Stimulated activated CD8-positive, alpha-beta memory T cell treated with anti-CD3 and anti-CD28 coated beads, Interleukin-4, amount 100 ng/mL, for 48 hours (primary cell): ENCODE measurements at regions not wholly inside any gene's neighbourhood (a gene's known extent, or its start where the extent isn't known, plus 50 kb on each side); places are given as distances from the start of the nearest gene placed in this dataset.

ENCODE experiments used
- DNase-seq: peaks from one replicate; pipeline ENCODE4 v3.0.0-alpha.2; 2020

DNA sequence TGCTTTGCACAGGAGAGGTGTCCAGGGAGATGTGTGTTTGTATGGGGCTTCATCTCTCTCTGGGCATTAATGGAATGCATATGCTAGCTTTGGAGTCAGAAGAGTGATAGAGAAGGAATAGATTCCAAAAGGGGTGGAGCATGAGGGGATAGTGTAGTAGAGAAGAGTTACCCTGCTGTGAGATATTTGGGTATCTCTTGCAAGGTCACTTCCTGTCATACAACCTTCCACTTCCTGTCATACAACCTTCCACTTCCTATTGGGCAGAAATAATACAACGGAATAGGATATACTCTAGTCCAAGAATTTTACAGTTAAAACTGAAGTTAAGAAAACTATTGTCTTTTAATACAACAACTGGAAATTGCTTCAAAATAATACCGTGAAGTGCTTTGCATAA is 351.8 kb upstream of the FMN2 start:
- DNase-seq = no peak

DNA sequence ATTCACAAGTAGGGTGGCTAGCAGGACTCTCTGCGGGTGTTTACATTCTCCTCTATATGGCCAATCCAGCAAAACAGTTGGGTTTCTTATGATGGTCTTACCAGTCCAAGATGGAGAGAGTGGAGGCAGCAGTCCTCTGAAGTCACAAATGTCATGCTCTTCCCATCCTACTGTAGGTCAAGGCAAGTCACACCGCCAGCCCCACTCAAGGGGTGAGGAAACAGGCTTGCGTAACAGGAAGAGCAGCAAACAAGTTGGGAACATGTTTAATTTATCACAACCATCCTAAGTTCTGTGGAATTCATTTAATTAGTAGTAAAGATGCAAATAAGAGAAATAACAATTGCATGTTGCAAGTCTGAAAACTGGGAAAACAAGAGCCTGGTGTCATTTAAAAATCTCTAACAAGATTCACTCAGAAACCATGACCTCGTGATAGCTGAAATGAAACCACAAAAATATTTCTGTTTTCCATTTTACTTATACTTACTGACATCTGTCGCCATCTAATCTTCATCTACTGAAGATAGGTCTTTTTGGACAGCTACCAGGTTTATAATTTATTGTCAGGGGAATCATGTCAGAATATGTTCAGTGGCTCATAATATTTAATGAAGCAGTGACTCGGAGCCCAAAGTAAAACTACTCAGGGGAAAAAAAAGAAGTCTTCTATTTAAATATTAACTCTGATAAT is 349.1 kb upstream of the FMN2 start:
- no peak for DNase-seq

DNA sequence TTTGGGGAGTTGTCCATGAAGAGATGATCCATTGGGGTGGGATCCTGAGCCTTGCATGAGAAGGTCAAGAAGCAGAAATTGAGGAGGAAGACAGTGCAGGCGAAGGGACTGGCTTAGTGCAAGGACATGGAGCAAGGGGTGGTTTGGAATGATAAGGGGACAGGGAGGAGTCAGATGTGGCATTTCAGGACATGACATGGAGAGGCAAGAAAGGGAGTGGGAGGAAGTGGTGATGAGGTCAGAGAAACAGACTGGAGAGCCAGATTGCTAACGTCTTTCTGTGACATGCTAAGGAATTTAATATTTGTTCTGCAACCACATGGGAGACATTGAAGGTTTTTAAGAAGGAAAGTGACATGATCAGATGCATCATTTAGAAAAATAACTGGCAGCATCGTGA is 346.8 kb upstream of the FMN2 start:
- no peak for DNase-seq

DNA sequence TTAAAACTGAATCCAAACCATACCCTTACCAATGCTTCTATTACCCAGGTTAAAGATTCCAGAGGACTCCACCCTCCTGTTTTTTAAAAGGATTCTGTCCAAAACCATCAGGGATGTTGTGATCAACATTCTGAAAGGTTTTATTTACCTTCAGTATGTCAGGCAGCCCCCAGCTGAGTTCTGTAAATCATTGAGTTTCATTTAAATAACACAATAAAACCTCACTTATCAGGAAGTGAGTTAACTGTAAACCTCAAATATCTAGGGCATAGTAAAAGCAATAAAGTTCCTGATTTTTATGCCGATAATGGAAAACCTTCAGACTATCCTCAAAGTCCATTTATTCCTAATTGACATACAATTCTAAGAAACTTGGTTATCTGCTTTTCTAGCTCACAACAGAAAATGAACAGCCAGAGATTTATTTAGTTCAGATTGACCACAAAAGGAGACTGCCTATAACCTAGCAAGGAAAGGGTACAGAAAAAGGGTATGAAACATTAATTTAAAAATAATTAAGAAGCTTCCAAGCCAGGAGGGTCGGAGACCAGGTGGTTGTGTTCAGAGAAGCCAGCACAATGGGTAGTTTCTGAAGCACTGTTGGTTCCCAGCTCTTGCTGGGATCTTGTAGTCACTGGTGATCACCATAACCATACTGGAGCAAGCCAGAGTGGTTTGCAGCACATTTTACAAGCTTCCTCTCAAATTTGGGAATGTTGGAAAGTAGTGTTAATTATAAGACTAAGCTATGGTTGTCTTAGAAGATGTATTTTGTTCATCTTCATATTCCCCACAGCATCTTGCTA is 336.4 kb upstream of the FMN2 start:
- DNase-seq = no peak

DNA sequence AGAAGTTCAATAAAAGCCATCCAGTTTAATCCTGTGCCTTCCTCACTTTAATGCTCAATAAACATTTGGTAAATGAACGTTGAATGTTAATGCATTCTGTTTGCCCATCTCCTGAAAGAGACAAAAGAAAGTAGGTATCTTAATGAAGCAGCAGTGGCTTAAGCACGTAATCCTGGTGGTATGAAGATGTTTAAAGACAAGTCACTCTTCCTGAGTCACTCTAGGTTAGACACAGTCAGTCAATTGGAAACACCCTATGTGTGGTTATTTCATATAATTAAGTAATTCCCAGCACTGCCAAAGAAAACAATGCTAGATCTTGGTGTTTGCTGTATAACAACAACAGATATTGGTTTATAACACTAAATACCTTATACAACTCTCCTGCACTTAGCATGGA is 334.0 kb upstream of the FMN2 start:
- no peak for DNase-seq

DNA sequence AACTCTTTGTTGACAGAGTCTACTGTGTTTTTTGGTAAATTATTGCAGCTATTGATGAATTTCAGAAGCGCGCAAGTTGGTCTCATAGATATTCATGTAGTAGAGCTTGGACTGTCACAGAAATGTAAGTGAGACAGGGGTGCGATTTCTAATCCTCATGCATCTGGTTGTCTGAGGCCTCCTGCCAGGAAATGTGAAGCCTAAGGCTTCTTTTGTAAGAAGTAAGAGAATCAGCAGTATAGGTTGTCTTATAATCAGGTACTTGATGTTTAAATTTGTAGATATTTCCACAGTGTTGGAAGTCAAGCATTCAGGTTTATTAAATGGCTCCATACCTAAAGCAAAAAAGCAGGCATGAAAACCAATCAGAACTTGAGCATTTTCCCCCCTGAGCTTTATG is 332.9 kb upstream of the FMN2 start:
- no peak for DNase-seq

DNA sequence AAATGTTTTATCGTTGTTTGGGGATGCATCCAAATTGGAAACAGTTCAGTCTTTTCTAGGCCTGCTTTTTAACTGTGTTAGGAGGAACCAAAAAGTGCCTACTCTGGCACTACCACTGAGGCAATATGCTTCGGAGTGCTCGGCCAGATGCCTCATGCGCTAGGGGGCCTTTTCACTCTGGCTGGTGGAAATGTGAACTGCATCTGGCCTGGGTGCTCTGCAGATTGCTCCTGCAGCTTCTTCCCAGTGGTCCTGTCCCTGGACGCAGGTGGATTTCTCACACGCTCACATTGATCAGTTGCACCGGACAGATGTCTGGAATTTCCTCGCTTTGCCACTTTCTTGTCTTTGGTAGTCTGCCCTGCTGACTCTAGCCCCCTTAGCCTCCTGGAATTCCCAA is 330.2 kb upstream of the FMN2 start:
- DNase-seq = no peak

DNA sequence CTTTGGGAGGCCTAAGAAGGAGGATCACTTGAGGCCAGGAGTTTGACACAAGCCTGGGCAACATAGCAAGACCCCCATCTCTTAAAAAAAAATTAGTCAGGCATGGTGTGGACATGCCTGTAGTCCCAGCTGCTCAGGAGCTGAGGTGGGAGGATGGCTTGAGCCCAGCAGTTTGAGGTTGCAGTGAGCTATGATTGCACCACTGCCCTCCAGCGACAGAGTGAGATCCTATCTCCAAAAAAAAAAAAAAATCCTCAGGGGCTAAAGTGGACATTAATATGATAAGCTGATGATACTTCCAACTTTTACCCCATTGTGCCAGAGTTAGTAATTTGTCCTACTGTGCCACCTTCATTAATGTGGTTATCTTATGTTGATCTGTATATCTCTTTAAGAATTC is 327.8 kb upstream of the FMN2 start:
- DNase-seq = no peak

DNA sequence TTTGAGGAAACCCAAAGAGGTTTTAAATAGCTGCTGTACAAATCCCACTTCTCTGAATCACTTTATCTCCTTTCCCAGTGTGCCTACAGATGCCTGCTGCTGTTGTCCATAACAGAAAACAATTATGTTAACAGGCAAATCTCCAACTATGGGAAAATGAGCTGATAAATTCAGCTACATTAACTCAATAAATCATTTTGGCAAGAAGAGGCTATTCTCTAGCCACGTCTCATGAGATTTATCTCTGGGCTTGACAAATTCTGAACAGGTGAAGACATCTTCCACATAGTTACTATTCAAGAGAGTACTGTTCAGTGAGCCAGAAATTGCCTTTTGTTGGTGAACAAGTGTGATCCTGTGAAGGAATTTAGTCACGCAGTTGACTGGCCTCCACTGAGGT is 327.1 kb upstream of the FMN2 start:
- no peak for DNase-seq

DNA sequence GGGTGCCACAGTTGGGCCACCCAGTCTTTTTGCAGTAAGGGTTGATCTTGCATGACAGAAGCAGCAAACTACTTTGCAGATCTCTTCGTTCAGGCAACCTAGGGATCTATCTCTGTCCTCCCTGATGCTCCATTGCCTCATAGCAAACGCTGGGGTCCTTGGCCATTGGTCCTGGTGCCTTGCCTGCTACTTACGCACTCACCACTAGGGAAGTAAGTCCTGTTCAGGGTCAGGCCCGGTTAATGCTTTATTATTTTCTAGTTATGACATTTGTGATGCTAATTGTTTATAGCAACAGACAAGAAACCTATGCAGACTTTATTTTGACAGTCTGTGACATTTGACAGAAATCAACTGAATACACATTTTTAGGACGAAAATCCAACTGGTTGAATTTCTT is 326.5 kb upstream of the FMN2 start:
- no peak for DNase-seq

DNA sequence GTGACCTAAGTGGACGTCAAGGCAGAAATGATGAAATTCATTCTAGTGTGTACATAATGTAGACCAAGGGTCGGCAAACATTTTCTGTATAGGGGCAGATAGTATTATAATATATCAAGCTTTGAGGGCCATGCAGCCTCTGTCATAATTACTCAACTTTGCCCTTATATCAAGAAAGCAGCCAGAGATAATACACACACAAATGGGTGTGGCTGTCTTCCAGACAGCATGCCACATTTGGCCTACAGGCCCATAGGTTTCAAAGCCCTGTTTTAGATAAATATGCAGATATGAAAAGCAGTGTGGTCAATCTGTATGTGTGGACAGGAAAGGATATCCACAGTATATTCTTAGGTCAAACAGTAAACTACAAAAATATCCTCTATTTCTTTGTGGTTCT is 320.1 kb upstream of the FMN2 start:
- no peak for DNase-seq

DNA sequence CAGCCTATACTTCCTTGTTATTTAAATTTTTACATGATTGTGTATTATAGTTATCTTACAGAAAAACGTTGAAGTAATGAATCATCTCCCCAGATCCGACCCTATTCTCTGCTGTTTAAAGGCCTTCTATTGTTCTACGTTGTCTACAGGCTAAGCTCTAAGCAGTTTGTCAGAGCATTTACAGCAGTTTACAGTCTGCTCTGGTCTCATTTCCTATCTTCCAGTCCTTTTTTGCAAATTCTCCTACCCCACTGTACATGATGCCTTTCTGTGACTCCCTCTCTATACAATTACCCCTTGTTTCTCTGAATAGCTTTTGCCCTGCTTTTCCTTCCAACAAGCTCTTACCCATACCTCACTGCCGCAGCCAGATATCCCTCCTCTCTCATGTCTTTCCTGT is 319.2 kb upstream of the FMN2 start:
- DNase-seq = no peak

DNA sequence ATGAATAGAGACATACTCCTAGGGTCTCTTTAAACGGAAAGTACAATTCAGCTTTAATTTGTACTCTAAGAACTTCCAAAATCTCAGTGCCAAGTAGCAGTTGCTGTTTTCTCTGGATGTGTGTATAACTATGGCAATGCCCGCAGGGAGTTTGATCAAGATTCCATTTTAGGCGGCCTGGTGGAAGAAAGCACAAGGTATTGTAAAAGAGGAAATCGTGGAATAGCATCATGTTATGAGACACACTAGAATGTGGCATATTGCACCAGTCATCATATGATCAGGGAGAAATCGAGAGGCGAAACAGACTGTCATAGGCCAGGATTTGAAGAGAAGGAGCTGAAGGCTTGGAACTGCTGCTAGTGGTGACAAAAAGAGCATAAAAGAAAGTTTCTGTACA is 316.2 kb upstream of the FMN2 start:
- no peak for DNase-seq

DNA sequence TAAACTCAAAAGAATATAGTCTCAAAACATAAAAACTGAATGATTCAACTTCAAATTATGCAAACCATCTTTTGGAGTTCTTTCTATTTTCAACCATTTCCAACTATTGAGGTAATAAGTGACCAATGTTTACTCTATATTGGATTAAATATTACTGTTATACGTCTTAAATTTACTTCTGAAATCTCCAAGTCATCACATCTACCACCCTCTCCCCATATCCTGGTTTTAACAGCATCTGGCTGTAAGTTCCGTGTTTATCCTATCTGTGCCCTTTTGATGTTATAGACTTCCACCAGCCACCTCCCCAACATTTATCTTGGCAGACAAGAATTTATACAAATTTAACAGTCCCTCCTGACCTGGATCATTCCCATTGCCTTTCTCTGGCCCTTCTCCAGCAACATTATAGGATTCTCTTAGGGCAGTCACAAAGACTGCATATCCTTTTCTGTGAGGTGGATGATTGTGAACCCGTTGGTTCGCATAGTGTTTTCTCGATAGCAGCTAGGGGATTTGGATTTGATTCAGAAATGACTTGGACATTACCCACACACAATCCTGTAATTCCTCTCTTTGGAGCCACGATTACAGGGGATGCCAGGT is 313.4 kb upstream of the FMN2 start:
- DNase-seq = no peak

DNA sequence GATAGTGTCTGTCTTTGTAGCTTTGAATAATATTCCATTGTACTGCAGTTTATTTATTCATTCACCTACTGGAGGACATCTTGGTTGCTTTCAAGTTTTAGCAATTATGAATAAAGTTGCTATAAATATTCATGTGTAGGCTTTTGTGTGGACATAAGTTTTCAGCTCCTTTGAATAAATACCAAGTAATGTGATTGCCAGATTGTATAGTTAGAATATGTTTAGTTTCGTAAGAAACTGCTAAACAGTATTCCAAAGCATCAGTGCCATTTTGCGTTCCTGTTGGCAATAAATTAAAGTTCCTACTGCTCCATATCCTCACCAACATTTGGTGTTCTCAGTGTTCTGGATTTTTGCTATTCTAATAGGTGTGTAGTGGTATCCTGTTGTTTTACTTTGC is 311.7 kb upstream of the FMN2 start:
- no peak for DNase-seq

DNA sequence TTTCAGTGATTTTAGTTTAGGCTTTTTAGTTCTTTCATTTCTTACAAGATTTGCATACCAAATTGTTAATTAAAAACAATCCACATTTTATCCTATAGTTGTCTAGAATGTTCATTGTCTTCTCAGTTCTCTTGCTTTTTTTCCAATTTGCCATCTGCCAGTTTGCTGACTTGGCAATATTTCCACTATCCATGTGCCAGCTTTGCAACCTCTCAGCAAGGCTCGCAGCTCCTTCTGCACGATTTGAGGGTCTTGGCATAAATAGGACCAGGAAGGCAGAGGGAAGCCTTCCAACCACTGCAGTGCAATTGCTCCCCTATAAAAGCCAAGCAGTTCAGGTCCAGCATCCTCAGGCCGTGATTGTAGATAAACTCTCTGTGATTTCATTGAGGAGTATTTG is 306.8 kb upstream of the FMN2 start:
- DNase-seq = no peak

DNA sequence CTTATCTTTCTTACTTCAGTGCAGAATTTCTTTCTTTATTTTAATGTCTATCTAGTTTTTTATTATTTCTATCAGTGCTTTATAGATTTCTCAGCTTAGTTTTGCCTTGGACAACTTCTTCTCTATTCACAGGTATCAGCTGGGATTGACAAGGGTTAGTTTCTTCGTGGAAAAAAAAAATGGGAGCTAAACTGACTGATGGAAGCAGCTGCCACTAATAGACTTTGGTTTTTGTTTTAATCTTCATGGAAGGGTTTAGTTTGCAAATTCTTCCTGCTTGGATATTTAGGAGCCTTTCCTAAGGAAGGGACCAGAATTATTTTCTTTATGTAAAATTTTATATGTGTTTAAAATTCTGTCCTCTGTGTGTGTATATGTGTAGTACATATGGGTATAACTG is 306.1 kb upstream of the FMN2 start:
- DNase-seq = no peak

DNA sequence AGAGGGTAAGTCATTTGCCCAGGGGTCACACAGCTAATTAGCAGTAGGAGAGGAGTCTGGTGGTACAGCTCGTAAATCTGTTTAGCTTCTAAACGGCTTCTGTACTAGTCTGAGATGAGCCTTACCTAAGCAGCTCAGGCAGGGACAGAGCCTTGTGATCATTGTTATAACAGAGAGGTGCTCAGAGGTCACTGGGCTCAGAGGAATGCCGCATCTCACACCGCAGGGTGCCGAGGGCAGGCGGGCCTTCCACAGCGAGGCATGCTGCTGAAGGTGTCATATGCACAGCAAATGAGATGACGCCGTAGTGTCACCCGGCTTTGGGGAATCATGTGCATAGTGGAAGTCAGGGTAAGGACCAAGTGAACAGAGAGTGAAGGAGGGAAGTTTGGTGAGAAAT is 305.2 kb upstream of the FMN2 start:
- no peak for DNase-seq

DNA sequence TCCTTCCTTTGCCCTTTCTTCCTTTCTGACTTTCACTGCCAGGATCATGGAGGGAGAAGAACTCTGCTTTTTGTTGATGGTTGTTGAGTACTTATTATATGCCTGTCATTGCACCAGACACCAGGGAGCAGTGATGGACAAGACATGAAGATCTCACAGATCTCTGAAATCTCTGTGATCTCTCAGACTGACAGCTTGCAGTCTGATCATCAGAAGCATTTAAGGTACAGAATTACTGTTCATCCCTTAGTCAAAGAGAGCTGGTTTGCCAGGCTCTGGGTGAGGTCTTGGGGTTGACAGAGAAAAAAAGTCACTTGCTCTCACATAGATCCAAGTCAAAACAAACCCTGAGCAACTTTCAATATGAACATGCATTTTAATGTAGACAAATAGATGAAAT is 299.5 kb upstream of the FMN2 start:
- DNase-seq = no peak

DNA sequence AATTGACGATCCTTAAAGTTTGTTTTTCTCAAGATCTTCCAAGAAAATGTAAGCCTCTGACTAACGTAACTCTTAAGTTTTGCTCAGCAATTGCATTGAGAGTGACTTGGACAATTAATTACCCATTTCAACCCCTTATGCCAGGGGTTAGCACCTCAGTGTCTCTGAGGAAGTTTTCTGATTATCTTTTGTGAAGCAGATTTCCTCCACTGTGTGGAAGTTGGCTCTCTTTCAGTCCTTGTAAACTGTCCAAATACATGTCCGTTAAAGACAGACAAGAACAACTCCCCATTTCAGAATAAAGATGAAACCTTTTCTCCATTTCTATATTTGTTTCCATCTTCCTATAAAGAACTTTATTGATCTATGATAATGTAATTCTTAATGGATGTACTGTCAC is 296.4 kb upstream of the FMN2 start:
- no peak for DNase-seq

DNA sequence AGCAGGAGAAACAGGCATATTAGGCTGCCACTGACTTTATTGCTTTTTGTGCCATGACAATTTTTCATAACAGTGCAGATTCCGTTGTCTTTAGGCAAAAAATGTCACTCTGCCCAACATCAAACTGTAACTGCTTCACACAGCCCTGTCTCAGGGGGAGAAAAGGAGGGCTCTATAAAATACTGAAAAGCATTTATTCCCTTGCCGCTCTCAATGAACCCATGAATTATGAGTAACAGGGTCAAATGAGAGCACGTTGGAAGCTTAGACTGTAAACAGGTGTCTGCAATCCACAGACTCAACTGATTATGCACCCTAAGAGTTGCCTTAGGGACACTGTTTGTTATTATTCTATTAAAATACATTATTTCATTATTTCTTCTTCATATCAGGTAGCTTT is 292.1 kb upstream of the FMN2 start:
- no peak for DNase-seq

DNA sequence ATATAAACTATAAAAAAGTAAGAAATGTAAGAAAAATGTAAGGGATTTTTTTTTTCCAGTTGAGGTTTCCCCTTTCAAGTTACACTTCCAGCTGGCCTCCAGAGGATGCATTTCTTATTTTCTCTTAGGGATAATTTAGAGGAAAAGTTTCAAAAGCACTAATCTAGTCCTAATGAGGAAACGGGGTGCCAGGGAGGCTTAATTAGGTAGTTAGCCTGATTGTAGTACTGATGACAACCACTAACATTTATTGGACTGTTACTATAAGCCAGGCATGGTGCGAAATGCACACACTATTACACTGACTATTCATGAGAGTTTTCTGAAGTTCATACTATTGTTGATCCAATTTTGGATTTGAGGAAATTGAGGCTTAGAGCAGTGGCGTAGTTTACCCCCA is 290.8 kb upstream of the FMN2 start:
- DNase-seq = no peak

DNA sequence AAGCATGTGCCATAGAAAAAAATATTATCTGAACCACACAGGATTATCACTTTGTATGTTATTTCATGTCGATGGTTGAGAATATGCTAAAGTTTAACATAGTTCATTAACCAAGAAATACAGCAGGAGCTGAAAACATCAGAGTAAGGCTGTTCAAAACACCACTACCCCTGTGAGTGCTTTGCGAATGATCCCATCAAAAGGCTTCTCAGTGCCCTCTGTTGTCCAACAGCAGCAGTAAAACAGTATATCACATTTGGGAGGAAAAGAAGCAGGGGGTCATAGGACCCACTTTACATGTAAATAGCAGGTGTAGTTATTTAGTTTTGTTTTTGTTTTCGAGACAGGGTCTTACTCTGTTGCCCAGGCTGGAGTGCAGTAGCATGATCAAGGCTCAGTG is 289.4 kb upstream of the FMN2 start:
- no peak for DNase-seq

DNA sequence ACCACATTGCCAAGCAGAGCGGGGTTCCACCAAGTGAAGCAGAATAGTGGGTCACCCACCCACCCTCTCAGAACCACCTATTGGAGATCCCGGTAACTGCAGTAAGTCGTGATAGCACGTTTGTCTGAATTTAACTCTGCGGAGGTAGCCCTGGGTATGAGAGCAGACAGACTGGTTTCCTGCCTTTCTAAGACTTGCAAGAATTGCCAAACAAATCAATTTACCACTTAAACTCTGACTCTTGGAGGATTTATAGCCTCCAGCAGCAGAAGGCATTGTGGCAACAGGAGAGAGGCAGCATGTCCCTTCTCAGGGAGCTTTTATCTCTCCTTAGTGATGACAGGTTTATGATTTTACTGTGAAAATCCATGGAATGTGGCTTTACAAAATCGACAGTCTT is 287.9 kb upstream of the FMN2 start:
- DNase-seq = no peak

DNA sequence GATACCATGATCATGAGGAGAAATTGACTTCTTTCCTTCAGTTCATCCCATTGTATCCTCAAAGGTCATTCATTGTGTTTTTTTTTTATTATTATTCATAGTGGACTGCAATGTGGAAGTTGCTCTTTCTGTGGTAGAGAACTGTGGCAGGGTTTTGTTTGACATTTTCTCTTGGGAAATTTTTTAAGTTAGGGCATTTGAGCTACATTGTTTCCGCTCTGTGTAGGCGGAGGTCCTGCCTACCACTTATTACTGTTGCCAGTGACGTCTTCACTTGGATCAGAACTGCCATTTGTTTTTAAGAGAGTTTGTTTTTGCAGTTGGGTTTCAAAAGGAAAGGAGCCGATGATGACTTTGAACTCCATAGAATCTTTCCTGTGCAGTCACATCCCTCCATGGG is 287.4 kb upstream of the FMN2 start:
- DNase-seq = no peak
